HG03103 (cell line): ENCODE measurements at regions not wholly inside any gene's neighbourhood (a gene's known extent, or its start where the extent isn't known, plus 50 kb on each side); places are given as distances from the start of the nearest gene placed in this dataset.

Experiments
- ATAC-seq: cut with Tn5 transposase; IDR thresholded peaks from one replicate; pipeline ENCODE4 v1.9.1; 2021; ENCODE audit warnings: low read depth; ENCODE audit not compliant: unreplicated experiment

- ATAC-seq: no peak
Measured at GRCh38 chr10:78768041-78768835, 300.5 kb upstream of the ZMIZ1 start.

- no peak for ATAC-seq
Measured at GRCh38 chr10:78768876-78769275, 299.9 kb upstream of the ZMIZ1 start.

GRCh38 chr10:78769526-78769925 lies 299.2 kb upstream of the ZMIZ1 start:
- ATAC-seq: no peak

- ATAC-seq: no peak
Measured at GRCh38 chr10:78770167-78771090, 298.3 kb upstream of the ZMIZ1 start.

GRCh38 chr10:78771260-78771659 lies 297.5 kb upstream of the ZMIZ1 start:
- ATAC-seq: no peak

- no peak for ATAC-seq
Measured at GRCh38 chr10:78771808-78772455, 296.8 kb upstream of the ZMIZ1 start.

GRCh38 chr10:78772486-78772885 lies 296.3 kb upstream of the ZMIZ1 start:
- ATAC-seq: no peak

- no peak for ATAC-seq
Measured at GRCh38 chr10:78772986-78773530, 295.7 kb upstream of the ZMIZ1 start.

GRCh38 chr10:78774614-78774998 lies 294.2 kb upstream of the ZMIZ1 start:
- ATAC-seq: no peak

GRCh38 chr10:78774999-78775711 lies 293.6 kb upstream of the ZMIZ1 start:
- ATAC-seq: no peak

GRCh38 chr10:78775891-78776290 lies 292.9 kb upstream of the ZMIZ1 start:
- ATAC-seq: no peak

- no peak for ATAC-seq
Measured at GRCh38 chr10:78776756-78777155, 292.0 kb upstream of the ZMIZ1 start.

- ATAC-seq: no peak
Measured at GRCh38 chr10:78777466-78777865, 291.3 kb upstream of the ZMIZ1 start.

- ATAC-seq: no peak
Measured at GRCh38 chr10:78777867-78778266, 290.9 kb upstream of the ZMIZ1 start.

GRCh38 chr10:78778444-78779338 lies 290.1 kb upstream of the ZMIZ1 start:
- no peak for ATAC-seq

GRCh38 chr10:78779339-78779955 lies 289.3 kb upstream of the ZMIZ1 start:
- ATAC-seq: no peak

GRCh38 chr10:78780551-78780961 lies 288.2 kb upstream of the ZMIZ1 start:
- no peak for ATAC-seq

- ATAC-seq: no peak
Measured at GRCh38 chr10:78781251-78781913, 287.4 kb upstream of the ZMIZ1 start.
